Natural killer cell treated with Interleukin-12 subunit alpha and Interleukin-12 subunit beta and Interleukin-15 and Interleukin-18, amount 100 ng/mL, for 72 hours (primary cell): ENCODE measurements at regions not wholly inside any gene's neighbourhood (a gene's known extent, or its start where the extent isn't known, plus 50 kb on each side); places are given as distances from the start of the nearest gene placed in this dataset.
"Not testable (repeated sequence)": the region's sequence is repeated elsewhere in the genome, so short reads cannot be mapped to it uniquely, and the experiment has no call there.

Experiments used
- ATAC-seq, 2 donors: fragments of 150-1000 bp; cut with Tn5 transposase in 1 of 2; sonication (Bioruptor Pico), chemical (Tn5 transposase) in 1 of 2; 2 replicates each; pipeline ENCODE4 v1.10.0; 2021
- DNase-seq: peaks from one replicate; pipeline ENCODE4 v3.0.0; 2022; ENCODE audit warnings: low spot score
- H3K27ac Mint-ChIP-seq, 2 donors: 1 replicate in 1 of 2; 2 replicates in 1 of 2; pipeline ENCODE4 v1.8.0; 2022; ENCODE audit warnings: mixed read lengths in 2 of 2, mild to moderate bottlenecking in 1 of 2, moderate library complexity in 1 of 2
- H3K27me3 Mint-ChIP-seq, 2 donors: 1 replicate in 1 of 2; 2 replicates in 1 of 2; pipeline ENCODE4 v1.8.0; 2022; ENCODE audit warnings: mixed read lengths in 2 of 2
- H3K36me3 Mint-ChIP-seq: one replicate; pipeline ENCODE4 v1.8.0; 2022; ENCODE audit warnings: mixed read lengths
- H3K4me1 Mint-ChIP-seq, 2 donors: 1 replicate in 1 of 2; 2 replicates in 1 of 2; pipeline ENCODE4 v1.8.0; 2022; ENCODE audit warnings: low read depth in 2 of 2, mixed read lengths in 2 of 2, mild to moderate bottlenecking in 1 of 2
- H3K4me3 Mint-ChIP-seq: one replicate; pipeline ENCODE4 v1.8.0; 2022; ENCODE audit warnings: mixed read lengths
- H3K9me3 Mint-ChIP-seq: 2 replicates; pipeline ENCODE4 v1.8.0; 2022; ENCODE audit warnings: mixed read lengths

DNA sequence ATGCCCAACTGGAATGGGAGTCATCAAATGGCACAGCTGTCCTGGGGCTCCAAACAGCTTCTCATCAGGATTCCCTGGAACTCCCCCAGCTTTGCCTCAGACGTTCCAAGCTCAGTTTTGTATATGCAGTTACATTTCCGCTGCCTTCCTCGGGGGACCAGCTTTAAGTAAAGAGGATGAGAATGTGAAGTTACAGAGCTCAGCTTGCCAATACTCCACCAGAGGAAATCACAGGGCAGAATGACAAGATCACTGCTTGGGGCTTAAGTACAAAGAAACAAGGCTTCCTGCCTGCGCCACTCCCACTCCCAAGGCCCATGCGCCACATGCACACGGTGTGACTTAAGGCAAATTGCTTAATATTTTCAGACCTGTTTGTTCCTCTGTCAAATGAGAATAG is 272.4 kb upstream of the CDH11 start:
- no peaks in the 10 kb centered on the region for H3K36me3 Mint-ChIP-seq
- H3K9me3 Mint-ChIP-seq, result peaks cover 12% of the 10 kb centered on the region
- DNase-seq (no peak), ATAC-seq (no peak)
- H3K4me1 Mint-ChIP-seq, result no peaks in the 10 kb centered on the region
- no peak overlapping the region for H3K27ac Mint-ChIP-seq
- no peak overlapping the region for H3K4me3 Mint-ChIP-seq
- H3K27me3 Mint-ChIP-seq, result no peaks in the 10 kb centered on the region

- H3K36me3 Mint-ChIP-seq, result no peaks in the 10 kb centered on the region
- H3K4me1 Mint-ChIP-seq, result no peaks in the 10 kb centered on the region
These were observed 271.1 kb upstream of the CDH11 start for GRCh38 chr16:65392806-65393565.

GRCh38 chr16:65388592-65388991 is 266.7 kb upstream of the CDH11 start:
- H3K27ac Mint-ChIP-seq, result no peak overlapping the region
- ATAC-seq, result no peak

More at GRCh38 chr16:65392806-65393565, 271.1 kb upstream of the CDH11 start:
- ATAC-seq (no peak), DNase-seq (no peak)
- H3K9me3 Mint-ChIP-seq, result peaks cover 10% of the 10 kb centered on the region
- no peak overlapping the region for H3K27ac Mint-ChIP-seq
- no peaks in the 10 kb centered on the region for H3K27me3 Mint-ChIP-seq
- no peak overlapping the region for H3K4me3 Mint-ChIP-seq

GRCh38 chr16:65386672-65387071 is 264.8 kb upstream of the CDH11 start:
- DNase-seq, result no peak
- H3K9me3 Mint-ChIP-seq, result peaks cover 23% of the 10 kb centered on the region
- H3K27ac Mint-ChIP-seq, result no peak overlapping the region

More at GRCh38 chr16:65388592-65388991, 266.7 kb upstream of the CDH11 start:
- DNase-seq, result no peak
- no peak overlapping the region for H3K4me3 Mint-ChIP-seq
- no peaks in the 10 kb centered on the region for H3K27me3 Mint-ChIP-seq
- H3K9me3 Mint-ChIP-seq, result peaks cover 19% of the 10 kb centered on the region
- no peaks in the 10 kb centered on the region for H3K36me3 Mint-ChIP-seq
- no peaks in the 10 kb centered on the region for H3K4me1 Mint-ChIP-seq

DNA sequence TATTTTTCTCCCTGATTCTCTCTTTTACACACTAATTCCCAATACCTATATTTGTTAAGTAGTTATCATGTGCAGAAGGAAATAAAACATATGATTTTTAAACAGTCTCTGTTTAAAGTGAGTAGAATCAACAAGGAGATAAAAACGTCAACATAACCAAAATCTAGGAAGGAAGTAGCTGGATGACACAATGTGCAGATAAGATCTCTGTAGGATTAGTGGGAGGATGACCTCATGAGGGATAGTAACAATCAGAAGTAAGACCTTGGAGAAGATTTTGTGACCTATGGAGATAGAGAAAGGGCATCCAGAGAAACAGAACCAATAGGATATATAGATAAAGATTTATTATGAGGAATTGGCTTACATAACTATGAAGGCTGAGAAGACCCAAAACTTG is 262.6 kb upstream of the CDH11 start:
- peaks cover 23% of the 10 kb centered on the region for H3K9me3 Mint-ChIP-seq
- no peaks in the 10 kb centered on the region for H3K4me1 Mint-ChIP-seq
- no peak overlapping the region for H3K27ac Mint-ChIP-seq
- H3K36me3 Mint-ChIP-seq, result no peaks in the 10 kb centered on the region
- ATAC-seq, result no peak
- H3K4me3 Mint-ChIP-seq, result no peak overlapping the region
- DNase-seq, result no peak
- no peaks in the 10 kb centered on the region for H3K27me3 Mint-ChIP-seq

More at GRCh38 chr16:65386672-65387071, 264.8 kb upstream of the CDH11 start:
- no peaks in the 10 kb centered on the region for H3K4me1 Mint-ChIP-seq
- ATAC-seq, result no peak
- H3K36me3 Mint-ChIP-seq, result no peaks in the 10 kb centered on the region
- no peaks in the 10 kb centered on the region for H3K27me3 Mint-ChIP-seq
- no peak overlapping the region for H3K4me3 Mint-ChIP-seq

- H3K4me3 Mint-ChIP-seq, result no peak overlapping the region
- no peaks in the 10 kb centered on the region for H3K27me3 Mint-ChIP-seq
- H3K9me3 Mint-ChIP-seq, result peaks cover 6% of the 10 kb centered on the region
- no peaks in the 10 kb centered on the region for H3K36me3 Mint-ChIP-seq
- ATAC-seq, result no peak
- no peak overlapping the region for H3K27ac Mint-ChIP-seq
- no peak for DNase-seq
- H3K4me1 Mint-ChIP-seq, result no peaks in the 10 kb centered on the region
These were observed 255.3 kb upstream of the CDH11 start for GRCh38 chr16:65377195-65377594.

DNA sequence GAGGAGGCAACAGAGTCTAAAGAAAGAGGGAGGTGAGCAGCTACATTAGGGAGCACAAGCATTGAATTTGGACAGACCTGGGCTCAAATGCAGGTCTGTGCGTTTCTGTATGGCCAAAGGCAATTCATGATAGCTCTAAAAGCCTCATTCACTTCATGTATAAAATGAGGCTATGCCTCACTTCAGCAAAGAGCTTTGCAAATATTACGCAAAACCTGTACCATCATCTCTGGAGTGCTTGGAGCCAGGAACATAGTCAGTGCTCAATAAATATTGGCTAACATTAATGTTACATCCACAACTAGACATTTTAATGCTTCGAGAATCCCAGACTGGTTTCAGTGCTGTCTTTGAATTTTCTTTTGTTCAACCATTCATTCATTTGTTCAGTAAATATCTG is 254.7 kb upstream of the CDH11 start:
- Mint-ChIP-seq H3K9me3 (peaks cover 2% of the 10 kb centered on the region), H3K27ac (no peak overlapping the region), H3K36me3 (no peaks in the 10 kb centered on the region), H3K4me1 (no peaks in the 10 kb centered on the region), H3K4me3 (no peak overlapping the region), H3K27me3 (no peaks in the 10 kb centered on the region)
- ATAC-seq, result no peak
- DNase-seq, result no peak

- Mint-ChIP-seq H3K36me3 (no peaks in the 10 kb centered on the region), H3K9me3 (no peaks in the 10 kb centered on the region), H3K27ac (no peak overlapping the region), H3K4me1 (no peaks in the 10 kb centered on the region), H3K4me3 (no peak overlapping the region), H3K27me3 (no peaks in the 10 kb centered on the region)
- ATAC-seq (no peak), DNase-seq (no peak)
These were observed 253.8 kb upstream of the CDH11 start for GRCh38 chr16:65375651-65376050.

- Mint-ChIP-seq H3K27me3 (no peaks in the 10 kb centered on the region), H3K9me3 (no peaks in the 10 kb centered on the region), H3K36me3 (no peaks in the 10 kb centered on the region), H3K4me1 (no peaks in the 10 kb centered on the region), H3K27ac (no peak overlapping the region), H3K4me3 (no peak overlapping the region)
- no peak for DNase-seq
- ATAC-seq, result no peak
These were observed 251.2 kb upstream of the CDH11 start for GRCh38 chr16:65373097-65373496.

- Mint-ChIP-seq H3K27ac (no peak overlapping the region), H3K27me3 (no peaks in the 10 kb centered on the region), H3K9me3 (no peaks in the 10 kb centered on the region), H3K4me1 (no peaks in the 10 kb centered on the region), H3K36me3 (no peaks in the 10 kb centered on the region), H3K4me3 (no peak overlapping the region)
- ATAC-seq, result no peak
- no peak for DNase-seq
These were observed 250.3 kb upstream of the CDH11 start for GRCh38 chr16:65372171-65372570.

GRCh38 chr16:65365732-65366715 is 244.2 kb upstream of the CDH11 start:
- Mint-ChIP-seq H3K36me3 (no peaks in the 10 kb centered on the region), H3K9me3 (no peaks in the 10 kb centered on the region), H3K4me3 (no peak overlapping the region), H3K4me1 (no peaks in the 10 kb centered on the region), H3K27me3 (no peaks in the 10 kb centered on the region), H3K27ac (no peak overlapping the region)
- ATAC-seq (no peak), DNase-seq (no peak)

DNA sequence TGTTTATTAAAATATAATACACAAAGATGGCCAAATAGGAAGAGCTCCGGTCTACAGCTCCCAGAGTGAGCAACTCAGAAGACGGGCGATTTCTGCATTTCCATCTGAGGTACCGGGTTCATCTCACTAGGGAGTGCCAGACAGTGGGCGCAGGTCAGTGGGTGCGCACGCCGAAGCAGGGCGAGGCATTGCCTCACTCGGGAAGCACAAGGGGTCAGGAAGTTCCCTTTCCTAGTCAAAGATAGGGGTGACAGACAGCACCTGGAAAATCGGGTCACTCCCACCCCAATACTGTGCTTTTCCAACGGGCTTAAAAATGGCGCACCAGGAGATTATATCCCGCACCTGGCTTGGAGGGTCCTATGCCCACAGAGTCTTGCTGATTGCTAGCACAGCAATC is 234.9 kb upstream of the CDH11 start:
- not testable (repeated sequence) for H3K27ac Mint-ChIP-seq, H3K27me3 Mint-ChIP-seq, DNase-seq, H3K4me1 Mint-ChIP-seq, H3K4me3 Mint-ChIP-seq, H3K36me3 Mint-ChIP-seq, ATAC-seq, H3K9me3 Mint-ChIP-seq

GRCh38 chr16:65355706-65356105 is 233.8 kb upstream of the CDH11 start:
- H3K27ac Mint-ChIP-seq, result no peak overlapping the region
- H3K36me3 Mint-ChIP-seq, result no peaks in the 10 kb centered on the region
- peaks cover 9% of the 10 kb centered on the region for H3K9me3 Mint-ChIP-seq
- no peak for ATAC-seq
- no peaks in the 10 kb centered on the region for H3K27me3 Mint-ChIP-seq
- H3K4me3 Mint-ChIP-seq, result no peak overlapping the region
- DNase-seq, result no peak
- no peaks in the 10 kb centered on the region for H3K4me1 Mint-ChIP-seq

DNA sequence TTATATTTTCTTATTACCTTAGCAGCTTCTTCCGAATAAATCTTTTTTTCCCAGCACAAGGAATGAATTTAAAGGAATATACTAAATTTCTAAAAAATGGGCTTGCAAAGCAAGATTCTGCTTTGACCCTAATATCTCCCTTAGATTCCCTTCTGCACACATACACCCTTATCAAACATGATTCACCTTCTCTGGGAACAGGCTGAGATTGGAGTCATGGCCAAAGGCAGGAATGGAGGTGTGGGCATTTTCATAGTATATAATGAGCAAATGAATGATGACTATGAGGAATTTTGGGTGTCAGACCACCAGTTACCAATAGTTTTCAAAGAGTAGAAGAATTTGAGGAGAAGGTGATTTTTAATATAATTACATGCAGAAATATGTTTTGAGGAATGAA is 231.3 kb upstream of the CDH11 start:
- H3K36me3 Mint-ChIP-seq, result no peaks in the 10 kb centered on the region
- no peak for ATAC-seq
- no peak overlapping the region for H3K4me3 Mint-ChIP-seq
- no peak for DNase-seq
- H3K27ac Mint-ChIP-seq, result no peak overlapping the region
- no peaks in the 10 kb centered on the region for H3K4me1 Mint-ChIP-seq
- peaks cover 9% of the 10 kb centered on the region for H3K9me3 Mint-ChIP-seq
- no peaks in the 10 kb centered on the region for H3K27me3 Mint-ChIP-seq
